ENCODE measurements at regions not wholly inside any gene's neighbourhood (a gene's known extent, or its start where the extent isn't known, plus 50 kb on each side); places are given as distances from the start of the nearest gene placed in this dataset.

DNA sequence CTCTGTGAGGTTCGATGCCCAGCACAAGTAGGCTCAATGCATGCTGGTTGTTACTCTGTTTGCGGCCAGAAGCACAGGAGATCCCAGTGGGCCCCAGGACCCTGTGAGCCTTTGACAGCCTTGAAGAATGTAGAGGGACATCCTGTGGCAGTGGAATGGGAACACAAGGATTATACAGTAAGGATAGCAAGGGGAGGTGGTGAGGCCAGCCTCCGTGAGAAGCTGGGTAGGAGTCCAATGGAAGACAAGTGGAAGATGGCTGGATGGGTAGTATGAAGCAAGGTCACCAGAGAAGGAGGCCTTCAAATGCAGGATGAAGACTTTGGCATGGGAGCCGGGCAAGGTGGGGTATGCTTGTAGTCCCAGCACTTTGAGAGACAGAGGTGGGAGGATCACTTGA is 622.9 kb upstream of the CDH4 start:
- no peaks in the 10 kb centered on the region for H3K9me3 Mint-ChIP-seq
- Histone ChIP-seq H3K4me1 (ENCODE audit: insufficient read depth, low read length) (no peaks in the 10 kb centered on the region), H3K27me3 (ENCODE audit: control insufficient read depth in 1 of 2, insufficient read depth in 2 of 2, low read length in 2 of 2) (no peaks in the 10 kb centered on the region), H3K9me3 (ENCODE audit: control insufficient read depth in 1 of 2, insufficient read depth in 1 of 2, low read length in 2 of 2) (no peaks in the 10 kb centered on the region), H3K27ac (ENCODE audit: low read depth in 1 of 2, low read length in 2 of 2) (no peak overlapping the region), H3K36me3 (ENCODE audit: insufficient read depth, low read length) (no peaks in the 10 kb centered on the region), H3K4me3 (ENCODE audit: low read length) (no peak overlapping the region)
- no peak overlapping the region for H3K4me3 Mint-ChIP-seq
- ChIA-PET CTCF (no interaction called here), POLR2A (no interaction called here)
- peaks cover 3% of the 10 kb centered on the region for H3K27me3 Mint-ChIP-seq
- ATAC-seq (ENCODE audit: poor library complexity) (no peak), DNase-seq (no peak)
- H3K4me1 Mint-ChIP-seq (ENCODE audit: low read depth): no peaks in the 10 kb centered on the region
- H3K36me3 Mint-ChIP-seq (ENCODE audit: low read depth): no peaks in the 10 kb centered on the region
- no peak overlapping the region for H3K27ac Mint-ChIP-seq
- intact Hi-C loops (cut with DNase I, micrococcal nuclease): no loop called here
- TF ChIP-seq, protein P1, sequence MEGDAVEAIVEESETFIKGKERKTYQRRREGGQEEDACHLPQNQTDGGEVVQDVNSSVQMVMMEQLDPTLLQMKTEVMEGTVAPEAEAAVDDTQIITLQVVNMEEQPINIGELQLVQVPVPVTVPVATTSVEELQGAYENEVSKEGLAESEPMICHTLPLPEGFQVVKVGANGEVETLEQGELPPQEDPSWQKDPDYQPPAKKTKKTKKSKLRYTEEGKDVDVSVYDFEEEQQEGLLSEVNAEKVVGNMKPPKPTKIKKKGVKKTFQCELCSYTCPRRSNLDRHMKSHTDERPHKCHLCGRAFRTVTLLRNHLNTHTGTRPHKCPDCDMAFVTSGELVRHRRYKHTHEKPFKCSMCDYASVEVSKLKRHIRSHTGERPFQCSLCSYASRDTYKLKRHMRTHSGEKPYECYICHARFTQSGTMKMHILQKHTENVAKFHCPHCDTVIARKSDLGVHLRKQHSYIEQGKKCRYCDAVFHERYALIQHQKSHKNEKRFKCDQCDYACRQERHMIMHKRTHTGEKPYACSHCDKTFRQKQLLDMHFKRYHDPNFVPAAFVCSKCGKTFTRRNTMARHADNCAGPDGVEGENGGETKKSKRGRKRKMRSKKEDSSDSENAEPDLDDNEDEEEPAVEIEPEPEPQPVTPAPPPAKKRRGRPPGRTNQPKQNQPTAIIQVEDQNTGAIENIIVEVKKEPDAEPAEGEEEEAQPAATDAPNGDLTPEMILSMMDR (IDR thresholded peaks at IDR 0.05): no peak

DNA sequence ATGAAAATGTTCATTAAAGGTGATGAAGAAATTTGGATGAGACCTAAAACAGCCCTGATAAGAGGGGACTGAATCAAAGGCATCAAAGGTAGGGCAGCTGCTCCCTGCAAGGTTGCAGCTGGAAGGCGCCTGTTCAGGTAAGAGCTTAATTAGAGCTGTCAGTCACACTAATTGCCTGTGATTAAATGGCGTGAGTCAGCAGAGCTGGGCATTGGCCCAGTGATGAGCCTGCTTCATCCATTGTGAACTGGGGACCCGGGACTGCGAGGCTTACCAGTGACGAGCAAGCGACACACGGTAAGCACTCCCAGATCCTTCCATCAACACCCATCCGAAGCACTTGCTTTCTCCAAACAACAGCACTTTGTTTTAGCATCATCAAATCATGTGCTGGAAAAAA is 621.5 kb upstream of the CDH4 start:
- Histone ChIP-seq H3K9me3 (ENCODE audit: control insufficient read depth in 1 of 2, insufficient read depth in 1 of 2, low read length in 2 of 2) (no peaks in the 10 kb centered on the region), H3K27ac (ENCODE audit: low read depth in 1 of 2, low read length in 2 of 2) (no peak overlapping the region), H3K27me3 (ENCODE audit: control insufficient read depth in 1 of 2, insufficient read depth in 2 of 2, low read length in 2 of 2) (no peaks in the 10 kb centered on the region), H3K4me3 (ENCODE audit: low read length) (no peak overlapping the region), H3K4me1 (ENCODE audit: insufficient read depth, low read length) (no peaks in the 10 kb centered on the region), H3K36me3 (ENCODE audit: insufficient read depth, low read length) (no peaks in the 10 kb centered on the region)
- CTCF ChIA-PET: no interaction called here
- no peaks in the 10 kb centered on the region for H3K4me1 Mint-ChIP-seq (ENCODE audit: low read depth)
- intact Hi-C loops (cut with DNase I, micrococcal nuclease): no loop called here
- no peaks in the 10 kb centered on the region for H3K9me3 Mint-ChIP-seq
- POLR2A ChIA-PET: no interaction called here
- DNase-seq (no peak), ATAC-seq (ENCODE audit: poor library complexity) (no peak)
- TF ChIP-seq, protein P1 (IDR thresholded peaks at IDR 0.05): no peak
- H3K4me3 Mint-ChIP-seq: no peak overlapping the region
- peaks cover 3% of the 10 kb centered on the region for H3K27me3 Mint-ChIP-seq
- H3K27ac Mint-ChIP-seq: no peak overlapping the region
- H3K36me3 Mint-ChIP-seq (ENCODE audit: low read depth): no peaks in the 10 kb centered on the region

DNA sequence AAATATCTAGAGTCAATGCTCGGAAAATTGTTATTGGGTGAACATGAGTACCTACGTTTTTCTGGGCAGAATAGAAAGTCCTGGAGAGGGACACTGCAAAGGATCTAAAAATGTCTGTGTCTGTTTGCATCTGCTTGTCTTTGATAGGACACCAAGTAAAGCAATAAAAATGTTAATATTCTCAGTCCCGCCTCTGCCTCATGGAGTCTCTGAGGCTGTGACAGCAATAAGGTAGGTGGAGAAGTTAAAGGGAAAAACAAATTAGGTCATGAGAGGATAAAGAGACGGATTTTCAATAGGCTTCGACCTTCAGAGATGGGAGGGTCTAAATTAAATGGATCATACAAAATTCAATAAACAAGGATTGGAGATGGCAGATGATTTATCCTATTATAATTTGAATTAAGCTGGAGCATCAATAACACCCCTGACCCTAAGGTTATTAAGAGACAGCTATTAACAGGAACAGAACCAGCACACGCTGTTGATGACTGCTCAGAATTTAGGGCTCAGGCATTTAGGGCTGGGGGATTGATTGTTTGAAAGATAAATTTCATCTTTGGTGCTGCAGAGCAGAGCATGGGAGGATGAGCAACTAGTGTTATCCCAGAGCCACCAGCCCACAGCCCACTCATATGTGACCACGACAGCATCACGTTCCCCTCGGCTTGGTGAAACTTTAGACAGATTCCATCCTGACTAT is 620.3 kb upstream of the CDH4 start:
- H3K4me1 Mint-ChIP-seq (ENCODE audit: low read depth): no peaks in the 10 kb centered on the region
- ChIA-PET CTCF (no interaction called here), POLR2A (no interaction called here)
- H3K27ac Mint-ChIP-seq: no peak overlapping the region
- Histone ChIP-seq H3K4me3 (ENCODE audit: low read length) (no peak overlapping the region), H3K27me3 (ENCODE audit: control insufficient read depth in 1 of 2, insufficient read depth in 2 of 2, low read length in 2 of 2) (no peaks in the 10 kb centered on the region), H3K4me1 (ENCODE audit: insufficient read depth, low read length) (no peaks in the 10 kb centered on the region), H3K9me3 (ENCODE audit: control insufficient read depth in 1 of 2, insufficient read depth in 1 of 2, low read length in 2 of 2) (no peaks in the 10 kb centered on the region), H3K36me3 (ENCODE audit: insufficient read depth, low read length) (no peaks in the 10 kb centered on the region), H3K27ac (ENCODE audit: low read depth in 1 of 2, low read length in 2 of 2) (no peak overlapping the region)
- no peaks in the 10 kb centered on the region for H3K9me3 Mint-ChIP-seq
- intact Hi-C loops (cut with DNase I, micrococcal nuclease): no loop called here
- no peak overlapping the region for H3K4me3 Mint-ChIP-seq
- no peaks in the 10 kb centered on the region for H3K27me3 Mint-ChIP-seq
- no peaks in the 10 kb centered on the region for H3K36me3 Mint-ChIP-seq (ENCODE audit: low read depth)
- no peak for DNase-seq
- TF ChIP-seq, protein P1 (IDR thresholded peaks at IDR 0.05): no peak
- no peak for ATAC-seq (ENCODE audit: poor library complexity)

All from CD4-positive, alpha-beta T cell (primary cell).